ENCODE measurements at regions not wholly inside any gene's neighbourhood (a gene's known extent, or its start where the extent isn't known, plus 50 kb on each side); places are given as distances from the start of the nearest gene placed in this dataset.

DNA sequence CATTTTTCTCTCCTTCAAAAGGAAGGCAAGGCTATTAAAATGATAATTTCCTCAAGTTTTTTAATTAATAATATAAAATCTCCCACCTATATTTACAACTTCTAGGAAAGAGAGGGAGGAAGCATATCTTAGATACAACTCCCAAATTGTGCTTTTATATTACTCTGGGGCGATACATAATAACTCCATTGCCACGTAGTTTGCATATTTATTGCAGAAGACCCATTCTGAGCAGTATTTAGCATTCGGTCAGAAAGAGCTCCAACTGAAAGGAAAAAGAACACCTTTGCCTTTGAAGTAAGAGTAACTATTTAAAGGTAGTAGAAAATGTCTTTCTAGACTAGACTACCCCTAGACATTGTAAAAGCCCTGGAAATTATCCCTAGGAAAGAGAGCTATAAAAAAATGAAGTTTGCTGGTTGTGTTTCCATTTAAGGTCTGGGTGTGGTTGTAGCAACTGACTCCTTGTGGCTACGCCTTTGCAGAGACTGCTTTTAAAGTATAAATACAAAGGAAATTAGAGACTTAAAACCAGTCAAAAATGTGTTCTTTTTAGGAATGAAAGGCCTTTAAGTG, 566.1 kb downstream of the ZNF608 start:
- Histone ChIP-seq H2BK120ac (replicated peaks; ENCODE audit: low read depth, low read length) (no peak overlapping the region), H3K79me1 (ENCODE audit: low read depth, low read length) (no peaks in the 10 kb centered on the region), H3K23ac (ENCODE audit: insufficient read length) (no peak overlapping the region), H2BK5ac (ENCODE audit: low read depth, low read length) (no peak overlapping the region), H2AFZ (ENCODE audit: low read length) (no peak overlapping the region), H4K91ac (replicated peaks; ENCODE audit: insufficient read length, low read length) (no peak overlapping the region), H3K9me3 (ENCODE audit: insufficient read depth in 2 of 2, low read depth in 1 of 2, low read length in 1 of 2) (peaks cover 0 to 5% of the 10 kb centered on the region in 2 experiments; a peak in 1 of 4 replicates), H3K4ac (replicated peaks; ENCODE audit: insufficient read length, low read depth, low read length) (no peak overlapping the region), H3K27ac (ENCODE audit: low read depth, low read length) (no peak overlapping the region), H2BK12ac (ENCODE audit: low read depth, low read length) (no peak overlapping the region), H4K8ac (ENCODE audit: extremely low read depth, insufficient read depth, low read length) (no peak overlapping the region), H3K27me3 (replicated peaks in 1 of 4; ENCODE audit: control insufficient read depth in 3 of 4, extremely low read depth in 1 of 4, insufficient read depth in 3 of 4, low read length in 3 of 4) (no peaks in the 10 kb centered on the region), H2AK5ac (ENCODE audit: low read depth, low read length) (no peak overlapping the region), H3K4me3 (ENCODE audit: extremely low read depth in 1 of 4, insufficient read depth in 2 of 4, low read depth in 3 of 4, low read length in 4 of 4) (no peak overlapping the region), H3K36me3 (ENCODE audit: control insufficient read depth in 2 of 4, insufficient read depth in 4 of 4, low read length in 3 of 4) (no peaks in the 10 kb centered on the region; a peak in 1 of 8 replicates), H3K23me2 (ENCODE audit: low read depth, low read length) (no peaks in the 10 kb centered on the region), H3K4me2 (ENCODE audit: insufficient read depth in 1 of 2, low read depth in 2 of 2, low read length in 2 of 2) (no peak overlapping the region), H3K79me2 (ENCODE audit: control insufficient read depth in 1 of 2, insufficient read depth in 2 of 2, low read length in 2 of 2) (no peaks in the 10 kb centered on the region), H3K4me1 (replicated peaks in 1 of 4; ENCODE audit: control insufficient read depth in 3 of 4, insufficient read depth in 4 of 4, low read length in 3 of 4) (no peaks in the 10 kb centered on the region), H2BK15ac (ENCODE audit: low read length) (no peak overlapping the region), H4K5ac (ENCODE audit: insufficient read length, low read depth, low read length) (no peak overlapping the region), H2BK20ac (ENCODE audit: low read length) (no peak overlapping the region), H3K14ac (ENCODE audit: insufficient read length) (no peak overlapping the region), H4K20me1 (replicated peaks in 1 of 2; ENCODE audit: control insufficient read depth in 1 of 2, insufficient read depth in 2 of 2, low read length in 2 of 2) (no peaks in the 10 kb centered on the region), H3K56ac (replicated peaks; ENCODE audit: insufficient read length, low read depth, low read length) (no peak overlapping the region), H3K9ac (replicated peaks in 1 of 4; ENCODE audit: extremely low read depth in 1 of 4, low read depth in 3 of 4, low read length in 3 of 4) (no peak overlapping the region), H3K18ac (ENCODE audit: extremely low read depth, low read length) (no peak overlapping the region)
- POLR2A ChIA-PET (ENCODE audit: partially characterized antibody) = no interaction called here
- 88% methylated on average over 4 of the region's 4 CpGs; no CpG with 5 or more reads in 1 of the 2 experiments for WGBS, 2 experiments (ENCODE audit: extremely low coverage in 1 of 2, insufficient coverage in 1 of 2, insufficient read length in 1 of 2, insufficient replicate concordance in 2 of 2, low coverage in 1 of 2, low lambda C conversion rate in 2 of 2, missing lambda C conversion rate in 1 of 2)
- DNase-seq (ENCODE audit: low read depth in 1 of 2, low spot score in 2 of 2) (no peak), FAIRE-seq (no peak)
- CTCF ChIA-PET (ENCODE audit: partially characterized antibody) = interaction anchor here (1.1 kb wide), 1 partner anchor 8 kb away, joined by 3 read pairs; no protein-coding TSS in a partner anchor
- TF ChIP-seq ZNF274 (IDR thresholded peaks at IDR 0.05; ENCODE audit: borderline replicate concordance, extremely low read depth, low read length) = no peak
- TF ChIP-seq EP300 (IDR thresholded peaks at IDR 0.05; ENCODE audit: borderline replicate concordance in 1 of 2, low read depth in 2 of 2, low read length in 2 of 2) = no peak
- no peak for TF ChIP-seq TAF7 (optimal IDR thresholded peaks at IDR 0.05; ENCODE audit: borderline replicate concordance, low read depth, low read length)
- no peak for TF ChIP-seq SP2 (IDR thresholded peaks at IDR 0.05; ENCODE audit: low read length)
- TF ChIP-seq SAP30 (IDR thresholded peaks at IDR 0.05; ENCODE audit: insufficient read depth, insufficient replicate concordance, low read length) = no peak
- TF ChIP-seq SRF (IDR thresholded peaks at IDR 0.05; ENCODE audit: low read depth, low read length) = no peak

All from H1 (cell line).